Thoracic aorta (tissue), 2 donors: ENCODE measurements at regions not wholly inside any gene's neighbourhood (a gene's known extent, or its start where the extent isn't known, plus 50 kb on each side); places are given as distances from the start of the nearest gene placed in this dataset.

Experiments used
- ATAC-seq: fragments of 150-250 bp; one replicate; pipeline ENCODE4 v1.8.0; 2017; ENCODE audit warnings: low read depth; ENCODE audit not compliant: insufficient number of reproducible peaks, low FRiP score
- DNase-seq: peaks from one replicate; pipeline ENCODE4 v3.0.0-alpha.2; 2020; ENCODE audit warnings: low spot score
- H3K27ac ChIP-seq, 2 donors: fragments of 200-600 bp; sonication (generic); 1 replicate in 1 of 2; 2 replicates in 1 of 2; pipeline ENCODE4 v1.5.1; 2016; ENCODE audit warnings: mild to moderate bottlenecking in 2 of 2, moderate library complexity in 2 of 2
- H3K27me3 ChIP-seq: fragments of 200-600 bp; sonication (generic); replicated peaks from 2 replicates; pipeline ENCODE4 v1.6.0; 2016; ENCODE audit warnings: mild to moderate bottlenecking; ENCODE audit not compliant: insufficient read depth
- H3K36me3 ChIP-seq: fragments of 200-600 bp; sonication (generic); one replicate; pipeline ENCODE4 v1.5.1; 2016
- H3K4me1 ChIP-seq, 2 donors: fragments of 200-600 bp; sonication (generic); 1 replicate in 1 of 2; 2 replicates in 1 of 2; pipeline versions ENCODE4 v1.5.1 to v1.6.0; 2016; ENCODE audit warnings: low read depth in 2 of 2, mild to moderate bottlenecking in 1 of 2; ENCODE audit not compliant: control insufficient read depth in 1 of 2
- H3K4me3 ChIP-seq: fragments of 200-600 bp; sonication (generic); 2 replicates; pipeline ENCODE4 v1.5.1; 2016; ENCODE audit warnings: mild to moderate bottlenecking
- H3K9me3 ChIP-seq: fragments of 200-600 bp; sonication (generic); 2 replicates; pipeline ENCODE4 v1.5.1; 2016
- CTCF ChIP-seq: fragments of 200-600 bp; sonication (generic); IDR thresholded peaks from one replicate; pipeline ENCODE4 v1.5.1; 2019; ENCODE audit warnings: antibody characterized with exemption

- DNase-seq (no peak), ATAC-seq (no peak)
- TF ChIP-seq CTCF, result no peak
- Histone ChIP-seq H3K27me3 (no peaks in the 10 kb centered on the region), H3K4me1 (no peaks in the 10 kb centered on the region), H3K27ac (no peak overlapping the region), H3K36me3 (no peaks in the 10 kb centered on the region), H3K9me3 (no peaks in the 10 kb centered on the region), H3K4me3 (no peak overlapping the region)
Measured at GRCh38 chr13:104737713-104738112, 1671.5 kb upstream of the SLC10A2 start.

- no peak for ATAC-seq
Measured at GRCh38 chr13:104733427-104733826, 1667.2 kb upstream of the SLC10A2 start.

GRCh38 chr13:104715111-104715510 lies 1648.9 kb upstream of the SLC10A2 start:
- H3K36me3 ChIP-seq, result no peaks in the 10 kb centered on the region
- ATAC-seq, result no peak
- no peak for DNase-seq
- H3K27me3 ChIP-seq, result no peaks in the 10 kb centered on the region
- no peaks in the 10 kb centered on the region for H3K4me1 ChIP-seq
- H3K4me3 ChIP-seq, result no peak overlapping the region
- no peak overlapping the region for H3K27ac ChIP-seq
- H3K9me3 ChIP-seq, result no peaks in the 10 kb centered on the region
- no peak for TF ChIP-seq CTCF

More at GRCh38 chr13:104733427-104733826, 1667.2 kb upstream of the SLC10A2 start:
- Histone ChIP-seq H3K4me1 (no peaks in the 10 kb centered on the region), H3K36me3 (no peaks in the 10 kb centered on the region), H3K9me3 (no peaks in the 10 kb centered on the region), H3K27me3 (no peaks in the 10 kb centered on the region), H3K4me3 (no peak overlapping the region), H3K27ac (no peak overlapping the region)
- DNase-seq, result no peak
- no peak for TF ChIP-seq CTCF

- no peak overlapping the region for H3K27ac ChIP-seq
- H3K4me3 ChIP-seq, result no peak overlapping the region
- DNase-seq, result no peak
- no peaks in the 10 kb centered on the region for H3K27me3 ChIP-seq
- no peaks in the 10 kb centered on the region for H3K9me3 ChIP-seq
- TF ChIP-seq CTCF, result no peak
- no peaks in the 10 kb centered on the region for H3K4me1 ChIP-seq
- no peak for ATAC-seq
- no peaks in the 10 kb centered on the region for H3K36me3 ChIP-seq
Measured at GRCh38 chr13:104705031-104705750, 1639.0 kb upstream of the SLC10A2 start.

GRCh38 chr13:104701591-104701990 lies 1635.4 kb upstream of the SLC10A2 start:
- Histone ChIP-seq H3K36me3 (no peaks in the 10 kb centered on the region), H3K9me3 (no peaks in the 10 kb centered on the region), H3K4me3 (no peak overlapping the region), H3K27ac (no peak overlapping the region), H3K27me3 (no peaks in the 10 kb centered on the region), H3K4me1 (no peaks in the 10 kb centered on the region)
- TF ChIP-seq CTCF, result no peak
- ATAC-seq, result no peak
- no peak for DNase-seq
